ENCODE measurements at regions not wholly inside any gene's neighbourhood (a gene's known extent, or its start where the extent isn't known, plus 50 kb on each side); places are given as distances from the start of the nearest gene placed in this dataset.

DNA sequence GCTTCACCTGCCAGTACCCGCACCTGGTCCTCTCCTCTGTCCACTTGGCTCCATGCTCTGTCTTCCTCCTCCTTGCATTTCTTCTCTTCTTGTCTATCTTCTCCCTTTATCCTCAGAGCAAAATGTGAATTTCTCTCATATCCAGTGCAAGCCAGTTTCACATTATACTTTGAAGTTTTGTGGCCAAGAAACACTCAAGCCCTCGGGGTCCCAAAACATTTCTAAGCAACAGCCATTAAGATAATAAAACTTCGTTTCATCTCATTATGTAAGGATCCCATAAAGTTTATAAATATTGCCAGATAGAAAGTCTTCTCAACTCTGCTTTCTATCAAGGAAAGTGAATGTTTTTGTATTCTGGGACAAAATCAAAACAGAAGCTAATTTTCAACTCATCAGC, 178.8 kb downstream of the SNX18 start:
- peak overlapping the region; percentile 76 to 85 for H3K27ac ChIP-seq
- no peak for DNase-seq (ENCODE audit: low spot score in 2 of 2)
- TF ChIP-seq, protein P1, sequence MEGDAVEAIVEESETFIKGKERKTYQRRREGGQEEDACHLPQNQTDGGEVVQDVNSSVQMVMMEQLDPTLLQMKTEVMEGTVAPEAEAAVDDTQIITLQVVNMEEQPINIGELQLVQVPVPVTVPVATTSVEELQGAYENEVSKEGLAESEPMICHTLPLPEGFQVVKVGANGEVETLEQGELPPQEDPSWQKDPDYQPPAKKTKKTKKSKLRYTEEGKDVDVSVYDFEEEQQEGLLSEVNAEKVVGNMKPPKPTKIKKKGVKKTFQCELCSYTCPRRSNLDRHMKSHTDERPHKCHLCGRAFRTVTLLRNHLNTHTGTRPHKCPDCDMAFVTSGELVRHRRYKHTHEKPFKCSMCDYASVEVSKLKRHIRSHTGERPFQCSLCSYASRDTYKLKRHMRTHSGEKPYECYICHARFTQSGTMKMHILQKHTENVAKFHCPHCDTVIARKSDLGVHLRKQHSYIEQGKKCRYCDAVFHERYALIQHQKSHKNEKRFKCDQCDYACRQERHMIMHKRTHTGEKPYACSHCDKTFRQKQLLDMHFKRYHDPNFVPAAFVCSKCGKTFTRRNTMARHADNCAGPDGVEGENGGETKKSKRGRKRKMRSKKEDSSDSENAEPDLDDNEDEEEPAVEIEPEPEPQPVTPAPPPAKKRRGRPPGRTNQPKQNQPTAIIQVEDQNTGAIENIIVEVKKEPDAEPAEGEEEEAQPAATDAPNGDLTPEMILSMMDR (IDR thresholded peaks at IDR 0.05): no peak
- intact Hi-C loops (cut with DNase I): no loop called here
- no peaks in the 10 kb centered on the region for H3K27me3 ChIP-seq
- H3K4me1 ChIP-seq: peaks cover 16 to 65% of the 10 kb centered on the region in 2 donors
- no peak overlapping the region for H3K4me3 ChIP-seq
- H3K36me3 ChIP-seq: no peaks in the 10 kb centered on the region
- no peaks in the 10 kb centered on the region for H3K9me3 ChIP-seq

DNA sequence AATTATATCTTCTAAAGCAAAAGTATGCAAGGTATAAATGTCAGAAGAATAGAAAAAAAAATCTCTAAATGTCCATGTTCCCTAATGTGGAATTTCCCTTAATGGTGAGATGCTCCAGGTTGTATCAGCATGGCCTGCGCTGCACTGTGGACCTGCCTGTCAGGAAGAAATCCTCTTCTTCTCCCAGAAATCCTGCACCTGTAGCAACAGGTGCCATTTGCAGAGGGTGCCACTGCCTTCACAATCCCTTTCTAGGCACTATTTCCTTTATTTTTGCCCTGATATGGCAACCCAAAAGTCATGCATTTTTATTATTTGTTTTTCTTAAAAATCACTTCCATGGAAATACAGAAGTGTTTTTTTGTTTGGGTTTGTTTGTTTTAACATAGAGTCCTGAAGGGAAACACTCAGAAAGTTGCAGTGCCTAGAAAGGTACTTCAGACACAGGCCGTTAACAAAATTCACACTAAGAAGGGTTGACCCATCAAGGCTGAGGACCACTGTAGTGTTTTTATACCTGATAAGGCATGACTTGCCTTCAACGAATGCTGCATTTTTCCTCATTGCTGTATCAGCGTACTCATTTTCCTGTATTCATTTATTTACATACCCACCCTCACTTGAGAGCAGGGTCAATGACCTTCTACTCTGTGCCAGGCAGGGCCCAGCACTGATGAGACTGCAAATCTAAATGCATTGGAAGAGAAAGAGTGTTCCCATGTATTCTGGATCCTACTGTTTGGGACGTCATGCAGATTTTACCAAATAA, 177.8 kb downstream of the SNX18 start:
- Histone ChIP-seq H3K27me3 (no peaks in the 10 kb centered on the region), H3K27ac (peak overlapping the region; percentile 76 to 85), H3K4me1 (peaks cover 23 to 68% of the 10 kb centered on the region in 2 donors), H3K36me3 (no peaks in the 10 kb centered on the region), H3K9me3 (no peaks in the 10 kb centered on the region), H3K4me3 (no peak overlapping the region)
- intact Hi-C loops (cut with DNase I): no loop called here
- DNase-seq (ENCODE audit: low spot score in 2 of 2): no peak
- TF ChIP-seq, protein P1 (IDR thresholded peaks at IDR 0.05): no peak

DNA sequence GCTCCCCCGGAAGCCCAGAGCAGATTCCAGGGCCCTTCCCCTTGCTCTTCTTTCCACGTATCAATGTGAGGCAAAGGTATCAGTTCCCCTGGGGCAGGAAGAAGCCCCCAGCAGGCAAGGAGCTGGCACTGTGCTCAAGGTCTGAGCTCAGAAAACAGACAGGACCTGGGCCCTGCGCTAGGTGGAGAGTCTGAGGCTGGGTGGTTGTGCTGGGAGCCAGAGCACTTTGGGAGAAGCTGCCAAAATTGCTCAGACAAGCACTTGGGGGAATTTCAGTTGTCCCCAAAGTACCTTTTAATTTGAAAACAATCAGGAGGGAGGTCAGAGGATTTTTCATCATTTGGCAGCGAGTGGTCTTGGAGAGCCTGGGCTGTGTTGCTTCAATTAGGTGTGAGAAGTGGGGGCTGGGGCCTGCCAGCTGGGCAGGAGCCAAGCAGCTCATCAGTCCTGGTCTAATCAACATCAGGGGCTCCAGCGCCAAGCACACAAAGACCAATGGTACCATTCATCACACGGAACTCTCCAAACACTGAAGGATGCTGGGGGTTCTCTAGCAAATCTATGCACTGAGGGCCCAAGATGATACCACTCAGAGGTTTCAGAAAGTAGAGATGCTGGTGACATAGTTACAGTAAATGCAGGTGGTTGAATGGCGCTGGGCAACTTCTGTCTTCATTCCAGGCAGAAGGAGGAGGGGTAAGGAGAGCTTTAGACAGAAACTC, 176.5 kb downstream of the SNX18 start:
- H3K4me3 ChIP-seq: no peak overlapping the region
- no peaks in the 10 kb centered on the region for H3K36me3 ChIP-seq
- peak overlapping the region; percentile 58 to 76 for H3K27ac ChIP-seq
- no peaks in the 10 kb centered on the region for H3K9me3 ChIP-seq
- intact Hi-C loops (cut with DNase I): loop anchor here (5.0 kb wide), 1 partner anchor 37 kb away; no protein-coding TSS in a partner anchor
- TF ChIP-seq, protein P1 (IDR thresholded peaks at IDR 0.05): no peak
- no peak for DNase-seq (ENCODE audit: low spot score in 2 of 2)
- H3K27me3 ChIP-seq: no peaks in the 10 kb centered on the region
- peaks cover 23 to 77% of the 10 kb centered on the region in 2 donors for H3K4me1 ChIP-seq

DNA sequence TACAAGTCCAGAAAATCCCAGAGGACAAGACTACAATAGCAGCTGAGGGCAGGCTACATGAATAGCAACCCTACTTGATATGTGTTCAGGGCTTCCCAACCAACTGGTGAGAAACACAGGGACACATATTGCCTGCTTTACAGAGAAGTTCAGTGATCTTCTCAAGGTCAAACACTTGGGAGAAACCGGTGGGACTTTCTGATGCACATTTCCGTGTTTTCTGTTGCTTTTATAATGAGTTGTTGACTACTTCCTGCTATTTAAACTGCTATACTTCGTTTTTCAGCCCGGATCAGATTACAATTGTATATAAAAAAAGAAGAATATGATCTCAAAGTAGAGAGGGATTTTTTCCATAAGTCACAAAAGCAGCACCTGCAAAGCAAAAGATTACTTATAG, 175.1 kb downstream of the SNX18 start:
- Histone ChIP-seq H3K9me3 (no peaks in the 10 kb centered on the region), H3K36me3 (no peaks in the 10 kb centered on the region), H3K27ac (peak overlapping the region; percentile 90 to 95), H3K4me1 (peaks cover 23 to 70% of the 10 kb centered on the region in 2 donors), H3K4me3 (no peak overlapping the region), H3K27me3 (no peaks in the 10 kb centered on the region)
- intact Hi-C loops (cut with DNase I): loop anchor here (5.0 kb wide), 1 partner anchor 35 kb away; no protein-coding TSS in a partner anchor
- DNase-seq (ENCODE audit: low spot score in 2 of 2): no peak
- TF ChIP-seq, protein P1 (IDR thresholded peaks at IDR 0.05): no peak

DNA sequence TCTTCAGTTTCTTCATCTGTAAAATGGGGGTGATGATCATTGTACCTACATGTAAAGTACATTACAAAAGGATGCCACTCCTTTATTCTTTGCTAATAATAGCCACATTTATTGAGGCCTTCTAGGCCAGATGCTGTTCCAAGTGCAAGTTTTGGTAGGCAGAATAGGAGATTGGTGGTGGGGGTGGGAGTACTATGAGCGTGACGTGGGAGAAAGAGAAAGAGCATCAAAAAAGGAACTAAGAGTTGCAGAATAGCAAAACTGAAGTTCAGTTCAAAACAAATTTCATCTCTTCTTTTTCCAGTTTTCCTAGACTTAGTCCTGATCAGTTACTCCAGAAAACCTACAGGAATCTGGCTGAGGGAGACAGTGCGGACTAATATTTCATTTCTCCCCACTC, 174.1 kb downstream of the SNX18 start:
- Histone ChIP-seq H3K4me1 (peaks cover 17 to 61% of the 10 kb centered on the region in 2 donors), H3K9me3 (peaks cover 0 to 4% of the 10 kb centered on the region in 2 donors), H3K27me3 (no peaks in the 10 kb centered on the region), H3K4me3 (no peak overlapping the region), H3K36me3 (no peaks in the 10 kb centered on the region), H3K27ac (peak overlapping the region; percentile 90 to 95)
- DNase-seq (ENCODE audit: low spot score in 2 of 2): no peak
- intact Hi-C loops (cut with DNase I): loop anchor here (5.0 kb wide), 1 partner anchor 34 kb away; no protein-coding TSS in a partner anchor
- TF ChIP-seq, protein P1 (IDR thresholded peaks at IDR 0.05): no peak
